A549 (cell line): ENCODE measurements at regions not wholly inside any gene's neighbourhood (a gene's known extent, or its start where the extent isn't known, plus 50 kb on each side); places are given as distances from the start of the nearest gene placed in this dataset.

ENCODE experiments used
- ATAC-seq, 2 experiments: fragments of 200-7000 bp in 1 of 2; fragments of >200 bp in 1 of 2; cut with Nextera tagmentation in 1 of 2; cut with Tn5 transposase in 1 of 2; 3 replicates each; pipeline versions ENCODE4 v1.8.0 to v1.9.1; 2018 to 2020; ENCODE audit warnings: mild to moderate bottlenecking in 1 of 2, moderate library complexity in 1 of 2
- CTCF ChIA-PET: fragments of 300-600 bp; sonication (Branson Sonifier 250); formaldehyde crosslinking; extraction: SDS; loops from one replicate; lab custom pipeline; 2021; ENCODE audit warnings: antibody characterized with exemption, inconsistent platforms; lab: Yijun Ruan, JAX
- POLR2A ChIA-PET: fragments of 350-600 bp; formaldehyde crosslinking; extraction: SDS; loops from one replicate; lab custom pipeline; 2021; ENCODE audit warnings: antibody characterized with exemption, inconsistent platforms; lab: Yijun Ruan, JAX
- DNase-seq, 2 experiments: peaks; one replicate each; pipeline versions ENCODE4 v3.0.0 to v3.0.0-alpha.2; 2011 to 2016; ENCODE audit warnings: low read depth in 1 of 2, low spot score in 1 of 2
- FAIRE-seq: peaks from 2 replicates; lab custom pipeline; 2011; peaks lifted over from hg19 to GRCh38; lab: Jason Lieb, UNC
- H3K27ac ChIP-seq, 2 experiments: fragments of >200 bp; sonication (Bioruptor Twin); formaldehyde crosslinking; 3 replicates each; pipeline ENCODE4 v1.5.1; 2016 to 2017
- H3K4me1 ChIP-seq: fragments of >200 bp; sonication (Bioruptor Twin); formaldehyde crosslinking; 3 replicates; pipeline ENCODE4 v1.6.1; 2016
- H3K4me2 ChIP-seq: fragments of >200 bp; sonication (Bioruptor Twin); formaldehyde crosslinking; 3 replicates; pipeline ENCODE4 v1.6.1; 2016
- H3K4me3 ChIP-seq: fragments of >200 bp; sonication (Bioruptor Twin); formaldehyde crosslinking; 3 replicates; pipeline ENCODE4 v1.5.1; 2016
- H3K9me3 ChIP-seq: fragments of >200 bp; sonication (Bioruptor Twin); formaldehyde crosslinking; 3 replicates; pipeline ENCODE4 v1.6.1; 2016
- CEBPB ChIP-seq, 2 experiments: fragments of >200 bp in 1 of 2; sonication (Bioruptor Twin) in 1 of 2; formaldehyde crosslinking in 1 of 2; IDR thresholded peaks; 2 replicates each; pipeline ENCODE4 v1.6.1; 2012 to 2016
- CHD2 ChIP-seq: fragments of 150-350 bp; IDR thresholded peaks from 2 replicates; pipeline ENCODE4 v1.6.1; 2014; ENCODE audit warnings: low read length; ENCODE audit not compliant: partially characterized antibody
- EHF ChIP-seq: fragments of 250-450 bp; sonication (Bioruptor Pico); IDR thresholded peaks from 2 replicates; pipeline ENCODE4 v1.5.0; 2020; ENCODE audit warnings: mild to moderate bottlenecking
- EP300 ChIP-seq, 2 experiments: fragments of >200 bp; sonication (Bioruptor Twin); formaldehyde crosslinking; IDR thresholded peaks; 2 replicates in 1 of 2; 3 replicates in 1 of 2; pipeline ENCODE4 v1.6.1; 2016 to 2017
- FOSB ChIP-seq: fragments of 250-450 bp; sonication (Bioruptor Pico); IDR thresholded peaks from 2 replicates; pipeline ENCODE4 v1.5.0; 2020; ENCODE audit warnings: mild to moderate bottlenecking, moderate library complexity
- GATA3 ChIP-seq: IDR thresholded peaks from 2 replicates; pipeline ENCODE4 v1.6.1; 2012; ENCODE audit warnings: borderline replicate concordance
- HOXB5 ChIP-seq: fragments of 250-450 bp; sonication (Bioruptor Pico); IDR thresholded peaks from 2 replicates; pipeline ENCODE4 v1.5.0; 2020; ENCODE audit warnings: mild to moderate bottlenecking, moderate library complexity
- MAFK ChIP-seq: fragments of 450-650 bp; IDR thresholded peaks from 2 replicates; pipeline ENCODE4 v1.6.1; 2014; ENCODE audit not compliant: partially characterized antibody
- MAX ChIP-seq: IDR thresholded peaks from 2 replicates; pipeline ENCODE4 v1.6.1; 2012
- MYC ChIP-seq: IDR thresholded peaks from 2 replicates; pipeline ENCODE4 v1.6.1; 2012; ENCODE audit warnings: mild to moderate bottlenecking, inconsistent platforms, low read length, improper control_type of control experiment, borderline replicate concordance
- NFE2L2 ChIP-seq: fragments of 150-350 bp; conservative IDR thresholded peaks from 2 replicates; pipeline ENCODE4 v1.6.1; 2014; ENCODE audit warnings: low read length
- NR3C1 ChIP-seq: fragments of >200 bp; sonication (Bioruptor Twin); formaldehyde crosslinking; IDR thresholded peaks from 3 replicates; pipeline ENCODE4 v1.6.1; 2017
- RCOR1 ChIP-seq: fragments of 150-350 bp; IDR thresholded peaks from 2 replicates; pipeline ENCODE4 v1.6.1; 2014; ENCODE audit warnings: antibody characterized with exemption, low read length, low read depth
- REST ChIP-seq: fragments of 200-600 bp; sonication (generic); IDR thresholded peaks from 2 replicates; pipeline ENCODE4 v1.6.1; 2016; ENCODE audit warnings: antibody characterized with exemption, mild to moderate bottlenecking, moderate library complexity
- RFX5 ChIP-seq: fragments of 450-650 bp; IDR thresholded peaks from 2 replicates; pipeline ENCODE4 v1.7.1; 2014; ENCODE audit warnings: antibody characterized with exemption, mild to moderate bottlenecking, moderate library complexity
- RNF2 ChIP-seq: fragments of 200-600 bp; sonication (generic); IDR thresholded peaks from 2 replicates; pipeline ENCODE4 v1.6.1; 2016; ENCODE audit warnings: low read depth, mild to moderate bottlenecking, antibody characterized with exemption, moderate library complexity, borderline replicate concordance
- SMC3 ChIP-seq: fragments of >200 bp; sonication (Bioruptor Twin); formaldehyde crosslinking; IDR thresholded peaks from 3 replicates; pipeline ENCODE4 v1.6.1; 2018; ENCODE audit warnings: inconsistent platforms
- TFCP2L1 ChIP-seq: fragments of 250-450 bp; sonication (Bioruptor Pico); IDR thresholded peaks from 2 replicates; pipeline ENCODE4 v1.5.0; 2021; ENCODE audit warnings: mild to moderate bottlenecking
- TP53 ChIP-seq: fragments of 250-450 bp; sonication (Bioruptor Pico); IDR thresholded peaks from 2 replicates; pipeline ENCODE4 v1.5.0; 2021; ENCODE audit warnings: mild to moderate bottlenecking, moderate library complexity
- ZNF302 ChIP-seq: fragments of 250-450 bp; sonication (Bioruptor Pico); IDR thresholded peaks from 2 replicates; pipeline ENCODE4 v1.9.0; 2021; ENCODE audit warnings: inconsistent platforms, mild to moderate bottlenecking, moderate library complexity
- ZSCAN20 ChIP-seq: fragments of 250-450 bp; sonication (Bioruptor Pico); IDR thresholded peaks from 2 replicates; pipeline ENCODE4 v1.8.0; 2022; ENCODE audit warnings: mild to moderate bottlenecking, moderate library complexity
- WGBS: methylation state at CpG from one replicate; pipeline ENCODE4 v1.1.6; 2017; ENCODE audit errors: missing lambda C conversion rate; 5-methylcytosine and 5-hydroxymethylcytosine counted together
- TF ChIP-seq, protein P1 (sequence below): fragments of >200 bp; sonication (Bioruptor Twin); formaldehyde crosslinking; IDR thresholded peaks from 3 replicates; pipeline ENCODE4 v1.5.1; 2016
- TF ChIP-seq, protein P2 (sequence below): IDR thresholded peaks from 2 replicates; pipeline ENCODE4 v1.6.1; 2012; ENCODE audit warnings: low read depth, borderline replicate concordance
- TF ChIP-seq, protein P3 (sequence below): fragments of >200 bp; sonication (Bioruptor Twin); formaldehyde crosslinking; IDR thresholded peaks from 2 replicates; pipeline ENCODE4 v1.6.1; 2016

DNA sequence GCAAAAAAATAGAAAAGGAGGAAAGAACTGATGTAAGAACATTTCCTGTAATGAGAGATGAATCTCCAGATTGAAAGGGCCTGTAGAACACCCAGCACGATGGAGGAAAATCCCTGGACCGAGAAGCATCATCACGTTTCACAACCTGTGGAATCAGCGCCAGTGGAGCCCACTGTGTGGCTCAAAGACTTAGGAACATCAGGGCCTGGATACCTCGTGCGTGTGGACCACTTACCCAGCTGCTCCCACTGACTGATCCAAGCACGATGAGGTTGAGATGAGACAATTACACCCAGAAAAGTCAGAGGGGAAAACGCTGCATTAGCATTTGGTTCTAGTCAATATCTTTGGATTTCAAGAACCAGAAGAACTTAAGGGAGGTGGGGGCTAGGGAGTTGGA is 224.6 kb downstream of the SYK start:
- no peak for ATAC-seq
- ChIA-PET POLR2A (no interaction called here), CTCF (interaction anchor here (1.0 kb wide), 1 partner anchor 120 kb away, joined by 3 read pairs; no protein-coding TSS in a partner anchor)
- no peak for DNase-seq
- WGBS, result 39% methylated on average over 8 of the region's 8 CpGs
- H3K4me1 ChIP-seq, result no peaks in the 10 kb centered on the region
- H3K4me2 ChIP-seq, result no peak overlapping the region
- H3K4me3 ChIP-seq, result no peak overlapping the region
- TF ChIP-seq FOSB (CRISPR knock-in tag) (no peak), RCOR1 (no peak), TP53 (no peak), EHF (no peak), MYC (no peak), MAX (no peak), TFCP2L1 (CRISPR knock-in tag) (no peak), ZNF302 (no peak), RFX5 (no peak), RNF2 (no peak), GATA3 (no peak), CEBPB (IDR thresholded peaks at IDR 0.05) (no peak), CHD2 (no peak), SMC3 (no peak)
- TF ChIP-seq, protein P1, sequence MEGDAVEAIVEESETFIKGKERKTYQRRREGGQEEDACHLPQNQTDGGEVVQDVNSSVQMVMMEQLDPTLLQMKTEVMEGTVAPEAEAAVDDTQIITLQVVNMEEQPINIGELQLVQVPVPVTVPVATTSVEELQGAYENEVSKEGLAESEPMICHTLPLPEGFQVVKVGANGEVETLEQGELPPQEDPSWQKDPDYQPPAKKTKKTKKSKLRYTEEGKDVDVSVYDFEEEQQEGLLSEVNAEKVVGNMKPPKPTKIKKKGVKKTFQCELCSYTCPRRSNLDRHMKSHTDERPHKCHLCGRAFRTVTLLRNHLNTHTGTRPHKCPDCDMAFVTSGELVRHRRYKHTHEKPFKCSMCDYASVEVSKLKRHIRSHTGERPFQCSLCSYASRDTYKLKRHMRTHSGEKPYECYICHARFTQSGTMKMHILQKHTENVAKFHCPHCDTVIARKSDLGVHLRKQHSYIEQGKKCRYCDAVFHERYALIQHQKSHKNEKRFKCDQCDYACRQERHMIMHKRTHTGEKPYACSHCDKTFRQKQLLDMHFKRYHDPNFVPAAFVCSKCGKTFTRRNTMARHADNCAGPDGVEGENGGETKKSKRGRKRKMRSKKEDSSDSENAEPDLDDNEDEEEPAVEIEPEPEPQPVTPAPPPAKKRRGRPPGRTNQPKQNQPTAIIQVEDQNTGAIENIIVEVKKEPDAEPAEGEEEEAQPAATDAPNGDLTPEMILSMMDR, result no peak
- TF ChIP-seq, protein P2, sequence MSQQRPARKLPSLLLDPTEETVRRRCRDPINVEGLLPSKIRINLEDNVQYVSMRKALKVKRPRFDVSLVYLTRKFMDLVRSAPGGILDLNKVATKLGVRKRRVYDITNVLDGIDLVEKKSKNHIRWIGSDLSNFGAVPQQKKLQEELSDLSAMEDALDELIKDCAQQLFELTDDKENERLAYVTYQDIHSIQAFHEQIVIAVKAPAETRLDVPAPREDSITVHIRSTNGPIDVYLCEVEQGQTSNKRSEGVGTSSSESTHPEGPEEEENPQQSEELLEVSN, result no peak
- no peaks in the 10 kb centered on the region for H3K9me3 ChIP-seq
- FAIRE-seq, result no peak
- no peak overlapping the region for H3K27ac ChIP-seq

GRCh38 chr9:91027005-91027404 is 225.4 kb downstream of the SYK start:
- ChIA-PET POLR2A (no interaction called here), CTCF (interaction anchor here (0.7 to 1.0 kb wide), 2 partner anchors 121 to 400 kb away, joined by 3 read pairs; no protein-coding TSS in a partner anchor)
- Histone ChIP-seq H3K4me3 (no peak overlapping the region), H3K9me3 (no peaks in the 10 kb centered on the region), H3K4me1 (no peaks in the 10 kb centered on the region), H3K4me2 (no peak overlapping the region), H3K27ac (no peak overlapping the region)
- TF ChIP-seq, protein P3, sequence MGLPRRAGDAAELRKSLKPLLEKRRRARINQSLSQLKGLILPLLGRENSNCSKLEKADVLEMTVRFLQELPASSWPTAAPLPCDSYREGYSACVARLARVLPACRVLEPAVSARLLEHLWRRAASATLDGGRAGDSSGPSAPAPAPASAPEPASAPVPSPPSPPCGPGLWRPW, result no peak
- TF ChIP-seq REST, result no peak
- TF ChIP-seq ZSCAN20 (CRISPR knock-in tag), result no peak
- TF ChIP-seq HOXB5 (CRISPR knock-in tag), result no peak
- TF ChIP-seq EP300 (IDR thresholded peaks at IDR 0.05), result no peak
- TF ChIP-seq MAFK, result no peak
- no peak for TF ChIP-seq RFX5
- no peak for TF ChIP-seq NFE2L2
- TF ChIP-seq, protein P1, result no peak
- TF ChIP-seq NR3C1, result no peak
- ATAC-seq (no peak), FAIRE-seq (no peak), DNase-seq (no peak)
- 72% methylated on average over 3 of the region's 3 CpGs for WGBS
